NCI-H524 (cell line): ENCODE measurements at regions not wholly inside any gene's neighbourhood (a gene's known extent, or its start where the extent isn't known, plus 50 kb on each side); places are given as distances from the start of the nearest gene placed in this dataset.
"Not testable (repeated sequence)": the region's sequence is repeated elsewhere in the genome, so short reads cannot be mapped to it uniquely, and the experiment has no call there.

Experiments
- DNase-seq, 2 experiments: peaks; one replicate each; lab custom pipeline; 2025; lab: John Stamatoyannopoulos, UW

DNA sequence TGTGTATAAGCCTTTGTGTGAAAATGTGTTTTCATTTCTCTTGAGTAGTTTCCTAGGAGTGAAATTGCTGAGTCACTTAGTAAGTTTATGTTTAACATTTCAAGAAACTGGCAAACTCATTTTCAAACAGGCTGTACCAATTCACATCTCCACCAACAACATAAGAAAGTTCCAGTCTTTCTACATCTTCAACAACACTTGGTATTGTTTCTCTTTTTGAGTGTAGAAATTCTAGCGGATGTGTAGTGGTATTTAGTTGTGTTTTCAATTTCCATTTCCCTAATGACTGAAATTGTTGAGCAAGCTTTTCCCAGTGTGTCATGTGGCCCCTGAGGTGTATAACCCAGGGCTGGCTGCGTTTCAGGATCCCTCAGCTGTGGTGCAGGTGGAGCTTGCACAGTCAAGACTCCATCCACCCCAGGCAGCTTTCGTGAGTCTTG is 258.5 kb downstream of the PDCD6IP start:
- DNase-seq = no peak

DNA sequence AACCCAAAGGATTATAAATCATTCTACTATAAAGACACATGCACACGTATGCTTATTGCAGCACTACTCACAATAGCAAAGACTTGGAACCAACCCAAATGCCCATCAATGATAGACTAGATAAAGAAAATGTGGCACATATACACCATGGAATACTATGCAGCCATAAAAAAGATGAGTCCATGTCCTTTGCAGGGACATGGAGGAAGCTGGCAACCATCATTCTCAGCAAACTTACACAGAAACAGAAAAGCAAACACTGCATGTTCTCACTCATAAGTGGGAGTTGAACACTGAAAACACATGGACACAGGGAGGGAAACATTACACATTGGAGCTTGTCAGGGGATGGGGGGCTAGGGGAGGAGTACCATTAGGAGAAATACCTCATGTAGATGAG is 262.6 kb downstream of the PDCD6IP start:
- DNase-seq = not testable (repeated sequence)

DNA sequence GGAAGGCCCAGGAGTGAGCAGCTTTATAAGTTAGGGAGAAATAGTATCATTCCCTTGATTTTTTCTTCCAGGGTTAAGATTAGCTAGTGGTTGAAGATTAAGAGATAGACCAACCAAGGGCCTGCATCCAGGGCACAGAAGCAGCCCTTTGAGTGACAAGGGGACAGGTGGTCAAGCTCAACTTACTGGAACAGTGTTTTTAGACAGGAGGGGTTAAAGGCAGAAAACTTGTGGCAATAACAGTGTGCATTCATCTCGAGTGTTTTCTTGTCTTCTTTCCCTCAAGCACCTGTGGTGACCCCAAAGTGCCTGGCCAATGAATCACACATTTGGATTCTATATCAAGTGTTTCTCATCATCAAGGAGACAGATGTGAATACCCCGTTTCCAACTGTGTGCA is 267.5 kb downstream of the PDCD6IP start:
- no peak for DNase-seq

DNA sequence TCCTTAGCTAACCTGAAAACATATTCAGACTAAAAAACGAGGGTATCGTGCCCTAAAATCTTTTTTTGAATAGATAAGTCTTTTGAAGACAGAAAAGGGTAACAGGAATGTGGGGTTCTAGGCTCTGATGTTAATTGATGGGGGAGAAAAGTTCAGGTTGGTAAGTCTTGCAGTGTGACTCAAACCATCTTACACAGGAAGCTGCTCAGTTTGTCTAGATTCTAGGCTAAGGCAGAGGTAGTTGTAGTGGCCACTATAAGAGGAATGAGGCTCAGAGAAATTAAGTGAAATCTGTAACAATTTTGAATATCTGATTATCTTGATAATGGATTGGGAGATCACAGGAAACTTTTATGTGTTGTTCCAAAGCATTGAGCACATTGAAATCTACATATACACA is 267.9 kb downstream of the PDCD6IP start:
- no peak for DNase-seq

- DNase-seq = no peak
Observed at GRCh38 chr3:34066999-34067398, 268.6 kb downstream of the PDCD6IP start.

DNA sequence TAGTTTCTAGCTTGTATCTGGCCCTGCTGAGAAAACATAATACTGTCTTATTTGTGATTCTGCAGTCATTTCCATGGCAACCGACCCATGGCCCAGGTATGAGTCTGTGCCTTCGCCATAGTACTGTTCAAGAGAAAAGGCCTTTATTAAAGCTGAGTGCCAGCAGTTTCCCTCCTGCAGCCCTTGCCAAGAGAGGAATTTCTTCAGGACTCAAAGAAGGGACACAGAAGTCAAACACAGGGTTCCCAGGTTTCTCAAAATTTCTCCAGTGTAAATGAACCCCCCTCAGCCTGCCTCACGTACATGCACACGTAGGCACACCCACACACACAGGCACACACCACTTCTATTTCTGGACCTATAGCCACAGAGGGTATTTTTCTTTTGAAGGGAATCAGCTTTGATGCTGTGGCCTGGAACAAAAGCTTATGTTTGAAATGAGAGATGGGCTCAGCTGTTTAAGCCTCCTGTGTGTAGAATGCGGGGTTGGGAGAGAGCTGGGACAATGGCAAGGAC is 269.2 kb downstream of the PDCD6IP start:
- no peak for DNase-seq

GRCh38 chr3:34068505-34068904 is 270.1 kb downstream of the PDCD6IP start:
- no peak for DNase-seq

DNA sequence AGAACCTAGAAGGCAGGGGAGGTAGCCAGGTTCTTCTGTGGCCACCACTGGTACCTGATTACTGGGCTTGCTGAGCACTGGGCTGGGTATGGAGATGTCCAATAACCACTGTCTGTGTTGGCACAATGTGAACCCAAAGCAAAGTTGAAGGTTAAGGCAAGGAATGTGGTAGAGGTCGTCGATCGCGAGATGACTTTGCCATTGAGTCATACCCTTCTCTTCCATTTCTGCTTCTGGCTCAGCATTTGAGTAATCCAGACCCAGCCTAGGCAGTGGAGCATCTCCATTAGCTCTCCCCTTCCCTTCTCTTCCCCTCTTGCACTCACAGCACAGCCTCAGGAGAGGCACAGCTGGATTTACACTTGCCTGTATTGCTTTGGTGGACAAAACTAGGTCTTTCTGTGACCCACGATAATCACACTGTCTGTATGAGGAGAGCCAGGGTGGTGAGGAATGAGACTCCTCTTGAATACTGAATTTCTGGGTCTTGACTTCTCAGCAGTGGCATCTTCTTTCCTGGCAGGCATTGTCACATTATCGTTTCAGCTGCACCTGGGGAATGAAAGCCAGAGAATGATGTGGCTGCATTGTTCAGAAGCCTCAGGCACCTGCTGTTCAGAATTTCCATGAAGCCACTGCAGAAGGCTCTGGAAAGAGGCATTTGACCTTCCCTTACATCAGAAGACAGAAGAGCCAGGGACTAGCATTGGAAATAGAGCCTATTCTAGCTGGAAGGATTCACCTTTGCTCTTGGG is 272.6 kb downstream of the PDCD6IP start:
- no peak for DNase-seq

DNA sequence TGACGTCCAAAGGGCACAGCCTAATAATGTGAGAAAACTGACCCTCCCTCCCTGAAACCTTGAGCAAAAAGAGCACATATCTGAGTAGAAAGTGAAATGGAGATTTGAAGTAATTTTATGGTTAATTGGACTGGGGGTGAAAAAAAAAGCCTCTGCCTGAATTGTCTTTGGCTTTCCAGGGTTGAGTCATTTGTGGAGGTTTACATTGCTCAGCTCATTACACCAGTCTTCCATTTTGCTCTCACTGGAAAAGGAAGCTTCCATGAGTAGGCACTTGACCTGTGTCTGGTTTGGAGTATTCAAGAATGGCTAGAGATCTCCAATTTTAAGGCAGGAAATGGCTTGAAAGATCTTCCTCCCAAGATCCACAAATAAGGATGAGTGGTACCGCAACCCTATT is 273.9 kb downstream of the PDCD6IP start:
- DNase-seq = no peak

- no peak for DNase-seq
Observed at GRCh38 chr3:34073111-34073510, 274.7 kb downstream of the PDCD6IP start.

GRCh38 chr3:34073961-34074360 is 275.5 kb downstream of the PDCD6IP start:
- DNase-seq = no peak

GRCh38 chr3:34075975-34076374 is 277.5 kb downstream of the PDCD6IP start:
- DNase-seq = no peak

- DNase-seq = no peak
Observed at GRCh38 chr3:34077417-34078195, 279.2 kb downstream of the PDCD6IP start.

DNA sequence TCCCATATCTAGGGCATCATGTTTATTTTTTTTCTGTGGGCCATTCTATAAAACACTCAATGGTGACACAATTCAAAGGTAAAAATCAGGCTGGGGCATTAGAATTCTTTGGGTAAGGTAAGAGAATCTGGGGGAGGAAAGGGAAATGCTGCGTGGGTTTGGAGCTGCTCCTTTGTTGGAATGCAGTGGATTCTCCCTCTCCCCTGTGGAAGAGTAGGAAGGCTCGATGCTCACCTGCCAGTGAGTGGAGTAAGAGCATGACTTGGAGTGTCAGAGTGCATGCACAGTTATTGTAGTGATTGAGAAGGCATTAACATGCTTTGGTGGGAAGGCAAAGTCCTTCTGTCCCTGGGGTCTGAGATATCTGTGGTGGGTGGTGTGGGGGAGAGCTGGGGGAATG is 280.0 kb downstream of the PDCD6IP start:
- DNase-seq = no peak

DNA sequence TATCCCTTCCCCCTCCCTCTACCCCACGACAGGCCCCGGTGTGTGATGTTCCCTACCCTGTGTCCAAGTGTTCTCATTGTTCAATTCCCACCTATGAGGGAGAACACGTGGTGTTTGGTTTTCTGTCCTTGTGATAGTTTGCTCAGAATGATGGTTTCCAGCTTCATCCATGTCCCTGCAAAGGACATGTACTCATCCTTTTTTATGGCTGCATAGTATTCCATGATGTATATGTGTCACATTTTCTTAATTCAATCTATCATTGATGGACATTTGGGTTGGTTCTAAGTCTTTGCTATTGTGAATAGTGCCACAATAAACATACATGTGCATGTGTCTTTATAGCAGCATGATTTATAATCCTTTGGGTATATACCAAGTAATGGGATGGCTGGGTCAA is 281.4 kb downstream of the PDCD6IP start:
- DNase-seq = not testable (repeated sequence)

- not testable (repeated sequence) for DNase-seq
Observed at GRCh38 chr3:34090379-34090778, 291.9 kb downstream of the PDCD6IP start.

DNA sequence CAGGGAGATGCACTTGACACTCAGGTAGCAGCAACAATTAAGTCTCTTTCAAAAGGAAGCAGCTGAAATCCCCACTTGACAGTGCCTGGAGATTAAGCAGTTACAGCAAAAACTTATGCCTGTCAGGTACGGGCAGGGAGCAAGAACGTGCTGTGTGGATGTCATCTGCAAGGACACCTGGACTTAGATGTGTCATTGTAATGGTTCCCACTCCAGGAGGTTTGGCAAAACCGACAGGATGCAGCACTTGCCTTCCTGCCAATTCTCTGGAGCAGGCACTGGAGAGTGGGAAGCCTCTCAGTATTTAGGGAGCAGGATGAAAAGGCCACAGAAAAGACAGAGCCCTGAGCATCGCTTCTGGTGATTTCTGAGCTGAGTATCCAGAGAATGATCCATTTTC is 292.4 kb downstream of the PDCD6IP start:
- DNase-seq = peak in 1 of 2 experiments; percentile 64

DNA sequence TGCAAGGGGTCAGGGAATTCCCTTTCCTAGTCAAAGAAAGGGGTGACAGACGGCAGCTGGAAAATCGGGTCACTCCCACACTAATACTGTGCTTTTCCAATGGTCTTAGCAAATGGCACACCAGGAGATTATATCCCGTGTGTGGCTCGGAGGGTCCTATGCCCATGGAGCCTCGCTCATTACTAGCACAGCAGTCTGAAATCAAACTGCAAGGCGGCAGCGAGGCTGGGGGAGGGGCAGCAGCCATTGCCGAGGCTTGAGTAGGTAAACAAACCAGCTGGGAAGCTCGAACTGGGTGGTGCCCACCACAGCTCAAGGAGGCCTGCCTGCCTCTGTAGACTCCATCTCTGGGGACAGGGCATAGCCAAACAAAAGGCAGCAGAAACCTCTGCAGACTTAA is 295.9 kb downstream of the PDCD6IP start:
- not testable (repeated sequence) for DNase-seq

GRCh38 chr3:34102288-34102687 is 303.9 kb downstream of the PDCD6IP start:
- DNase-seq = no peak

DNA sequence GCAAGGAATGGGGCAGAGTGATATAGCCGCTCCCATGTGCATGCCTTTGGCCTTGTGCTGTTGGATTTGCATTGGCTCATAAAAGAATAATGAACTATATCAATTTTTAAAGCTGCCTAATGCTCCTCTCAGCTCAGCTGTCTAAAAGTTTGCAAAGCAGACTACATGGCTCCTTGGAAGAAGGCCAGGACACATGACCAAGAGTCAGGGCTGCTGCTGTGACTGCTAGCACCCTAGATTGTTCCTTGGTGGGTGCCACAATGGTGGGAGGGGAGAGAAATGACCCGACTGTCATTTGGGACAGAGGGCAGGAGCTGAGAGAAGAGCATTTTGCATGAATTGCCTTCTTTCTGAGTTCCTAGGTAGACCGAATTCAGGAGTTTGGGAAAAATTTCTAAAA is 307.9 kb downstream of the PDCD6IP start:
- DNase-seq = no peak

DNA sequence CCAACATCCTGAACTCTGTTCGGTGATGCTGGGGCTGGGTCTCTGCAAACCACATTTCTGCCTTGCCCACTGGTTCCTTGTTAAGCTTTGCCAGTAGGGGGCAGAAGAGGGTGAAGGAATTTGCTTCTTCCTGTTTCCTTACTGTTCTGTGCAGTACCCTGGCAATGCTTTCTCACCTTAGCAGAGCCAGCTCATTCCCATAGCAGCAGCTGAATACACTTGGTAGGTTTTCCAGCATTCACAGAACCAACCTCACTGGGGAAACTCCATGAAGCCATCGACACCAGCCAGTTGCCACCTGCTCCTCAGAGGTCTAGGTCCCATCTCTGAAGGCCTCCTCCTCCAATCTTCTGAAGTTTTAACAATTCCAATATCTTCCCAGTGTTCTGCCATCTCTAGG is 308.4 kb downstream of the PDCD6IP start:
- DNase-seq = peak; percentile 40 to 72

DNA sequence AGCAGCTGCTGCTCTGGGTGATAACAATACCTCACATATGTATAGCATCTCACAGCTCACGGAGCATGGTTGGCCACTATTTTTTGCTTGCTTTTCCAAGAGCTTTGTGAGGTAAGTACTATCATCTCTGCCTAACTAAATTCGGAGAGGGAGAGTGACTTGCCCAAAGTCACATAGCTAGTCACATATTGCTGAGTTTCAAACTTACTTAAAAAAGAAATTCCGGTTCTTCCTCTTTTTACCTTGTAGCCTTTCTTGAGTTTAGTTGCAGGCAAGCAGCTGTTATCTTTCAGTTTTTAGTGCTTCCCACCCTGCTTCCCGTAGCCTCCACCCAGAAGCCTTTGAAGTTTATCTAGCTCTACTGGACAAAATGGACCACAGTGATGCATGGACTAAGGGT is 309.2 kb downstream of the PDCD6IP start:
- no peak for DNase-seq

DNA sequence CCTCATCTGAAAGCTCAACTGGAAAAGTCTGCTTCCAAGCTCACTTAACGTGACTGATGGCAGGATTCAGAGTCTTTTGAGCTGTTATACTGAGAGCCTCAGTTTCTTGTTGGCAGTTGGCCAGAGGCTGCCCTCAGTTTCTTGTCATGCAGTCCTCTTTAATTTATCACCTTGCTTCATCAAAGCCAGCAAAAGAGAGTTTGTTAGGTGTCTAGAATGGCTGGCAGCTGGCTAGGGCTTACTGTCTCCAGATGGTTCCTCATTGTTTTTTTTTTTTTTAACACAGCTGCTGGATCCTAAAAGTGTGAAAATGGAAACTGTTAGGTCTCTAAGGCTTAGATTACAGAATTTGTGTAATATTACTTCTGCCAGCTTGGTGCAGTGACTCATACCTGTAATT is 310.6 kb downstream of the PDCD6IP start:
- peak; percentile 60 to 92 for DNase-seq
